ENCODE measurements at regions not wholly inside any gene's neighbourhood (a gene's known extent, or its start where the extent isn't known, plus 50 kb on each side); places are given as distances from the start of the nearest gene placed in this dataset.
"Not testable (repeated sequence)": the region's sequence is repeated elsewhere in the genome, so short reads cannot be mapped to it uniquely, and the experiment has no call there.

GRCh38 chr9:40999952-41000700, 128.4 kb downstream of the FOXD4L6 start:
- H3K4me3 ChIP-seq (ENCODE audit: low read length in 2 of 2); H3K9me3 ChIP-seq (ENCODE audit: control insufficient read depth in 2 of 2, low read length in 2 of 2); H3K36me3 ChIP-seq (ENCODE audit: control insufficient read depth in 2 of 2, insufficient read depth in 2 of 2, low read length in 2 of 2); H3K9ac ChIP-seq (ENCODE audit: low read length in 2 of 2); H3K4me1 ChIP-seq (ENCODE audit: control insufficient read depth, insufficient read depth, low read length); H3K27ac ChIP-seq (ENCODE audit: low read length); H3K27me3 ChIP-seq (ENCODE audit: control insufficient read depth in 1 of 2, insufficient read depth in 2 of 2, low read length in 2 of 2): not testable (repeated sequence)

- not testable (repeated sequence) for H3K36me3 ChIP-seq (ENCODE audit: control insufficient read depth in 2 of 2, insufficient read depth in 2 of 2, low read length in 2 of 2); H3K4me3 ChIP-seq (ENCODE audit: low read length in 2 of 2); H3K9me3 ChIP-seq (ENCODE audit: control insufficient read depth in 2 of 2, low read length in 2 of 2); H3K9ac ChIP-seq (ENCODE audit: low read length in 2 of 2); H3K27ac ChIP-seq (ENCODE audit: low read length); H3K27me3 ChIP-seq (ENCODE audit: control insufficient read depth in 1 of 2, insufficient read depth in 2 of 2, low read length in 2 of 2)
- H3K4me1 ChIP-seq (ENCODE audit: control insufficient read depth, insufficient read depth, low read length) = peaks cover 14% of the 10 kb centered on the region
These were observed 133.0 kb downstream of the FOXD4L6 start for GRCh38 chr9:40995490-40995889.

- H3K4me3 ChIP-seq (ENCODE audit: low read length in 2 of 2) = not testable (repeated sequence)
- H3K4me1 ChIP-seq (ENCODE audit: control insufficient read depth, insufficient read depth, low read length) = peaks cover 14% of the 10 kb centered on the region
These were observed 134.6 kb downstream of the FOXD4L6 start for GRCh38 chr9:40993842-40994241.

GRCh38 chr9:40993375-40993774, 135.1 kb downstream of the FOXD4L6 start:
- Histone ChIP-seq H3K4me3 (ENCODE audit: low read length in 2 of 2) (peak overlapping the region in 1 of 2 donors; percentile 95), H3K4me1 (ENCODE audit: control insufficient read depth, insufficient read depth, low read length) (peaks cover 14% of the 10 kb centered on the region)
- H3K27ac ChIP-seq (ENCODE audit: low read length) = not testable (repeated sequence)

More at GRCh38 chr9:40993842-40994241, 134.6 kb downstream of the FOXD4L6 start:
- H3K36me3 ChIP-seq (ENCODE audit: control insufficient read depth in 2 of 2, insufficient read depth in 2 of 2, low read length in 2 of 2); H3K9me3 ChIP-seq (ENCODE audit: control insufficient read depth in 2 of 2, low read length in 2 of 2); H3K27ac ChIP-seq (ENCODE audit: low read length); H3K9ac ChIP-seq (ENCODE audit: low read length in 2 of 2); H3K27me3 ChIP-seq (ENCODE audit: control insufficient read depth in 1 of 2, insufficient read depth in 2 of 2, low read length in 2 of 2): not testable (repeated sequence)

GRCh38 chr9:40992472-40992821, 136.0 kb downstream of the FOXD4L6 start:
- H3K9me3 ChIP-seq (ENCODE audit: control insufficient read depth in 2 of 2, low read length in 2 of 2); H3K36me3 ChIP-seq (ENCODE audit: control insufficient read depth in 2 of 2, insufficient read depth in 2 of 2, low read length in 2 of 2); H3K27me3 ChIP-seq (ENCODE audit: control insufficient read depth in 1 of 2, insufficient read depth in 2 of 2, low read length in 2 of 2): not testable (repeated sequence)
- Histone ChIP-seq H3K4me3 (ENCODE audit: low read length in 2 of 2) (peak overlapping the region; percentile 87 to 95), H3K9ac (ENCODE audit: low read length in 2 of 2) (peak overlapping the region; percentile 85 to 94), H3K27ac (ENCODE audit: low read length) (peak overlapping the region; percentile 91), H3K4me1 (ENCODE audit: control insufficient read depth, insufficient read depth, low read length) (peaks cover 14% of the 10 kb centered on the region)

More at GRCh38 chr9:40993375-40993774, 135.1 kb downstream of the FOXD4L6 start:
- not testable (repeated sequence) for H3K9ac ChIP-seq (ENCODE audit: low read length in 2 of 2); H3K36me3 ChIP-seq (ENCODE audit: control insufficient read depth in 2 of 2, insufficient read depth in 2 of 2, low read length in 2 of 2); H3K9me3 ChIP-seq (ENCODE audit: control insufficient read depth in 2 of 2, low read length in 2 of 2); H3K27me3 ChIP-seq (ENCODE audit: control insufficient read depth in 1 of 2, insufficient read depth in 2 of 2, low read length in 2 of 2)

- H3K36me3 ChIP-seq (ENCODE audit: control insufficient read depth in 2 of 2, insufficient read depth in 2 of 2, low read length in 2 of 2); H3K27me3 ChIP-seq (ENCODE audit: control insufficient read depth in 1 of 2, insufficient read depth in 2 of 2, low read length in 2 of 2); H3K9me3 ChIP-seq (ENCODE audit: control insufficient read depth in 2 of 2, low read length in 2 of 2): not testable (repeated sequence)
- Histone ChIP-seq H3K9ac (ENCODE audit: low read length in 2 of 2) (peak overlapping the region; percentile 85 to 94), H3K4me1 (ENCODE audit: control insufficient read depth, insufficient read depth, low read length) (peaks cover 14% of the 10 kb centered on the region), H3K4me3 (ENCODE audit: low read length in 2 of 2) (peak overlapping the region; percentile 87 to 95), H3K27ac (ENCODE audit: low read length) (peak overlapping the region; percentile 91)
These were observed 136.6 kb downstream of the FOXD4L6 start for GRCh38 chr9:40991741-40992471.

- Histone ChIP-seq H3K27ac (ENCODE audit: low read length) (peak overlapping the region; percentile 91), H3K4me3 (ENCODE audit: low read length in 2 of 2) (peak overlapping the region; percentile 84 to 95), H3K4me1 (ENCODE audit: control insufficient read depth, insufficient read depth, low read length) (peaks cover 14% of the 10 kb centered on the region), H3K9ac (ENCODE audit: low read length in 2 of 2) (peak overlapping the region; percentile 85 to 93)
- not testable (repeated sequence) for H3K36me3 ChIP-seq (ENCODE audit: control insufficient read depth in 2 of 2, insufficient read depth in 2 of 2, low read length in 2 of 2); H3K27me3 ChIP-seq (ENCODE audit: control insufficient read depth in 1 of 2, insufficient read depth in 2 of 2, low read length in 2 of 2); H3K9me3 ChIP-seq (ENCODE audit: control insufficient read depth in 2 of 2, low read length in 2 of 2)
These were observed 137.3 kb downstream of the FOXD4L6 start for GRCh38 chr9:40991100-40991740.

GRCh38 chr9:40986332-40986731, 142.1 kb downstream of the FOXD4L6 start:
- H3K27me3 ChIP-seq (ENCODE audit: control insufficient read depth in 1 of 2, insufficient read depth in 2 of 2, low read length in 2 of 2); H3K9me3 ChIP-seq (ENCODE audit: control insufficient read depth in 2 of 2, low read length in 2 of 2); H3K4me3 ChIP-seq (ENCODE audit: low read length in 2 of 2); H3K27ac ChIP-seq (ENCODE audit: low read length); H3K9ac ChIP-seq (ENCODE audit: low read length in 2 of 2); H3K36me3 ChIP-seq (ENCODE audit: control insufficient read depth in 2 of 2, insufficient read depth in 2 of 2, low read length in 2 of 2); H3K4me1 ChIP-seq (ENCODE audit: control insufficient read depth, insufficient read depth, low read length): not testable (repeated sequence)

GRCh38 chr9:40975351-40975750, 153.1 kb downstream of the FOXD4L6 start:
- H3K36me3 ChIP-seq (ENCODE audit: control insufficient read depth in 2 of 2, insufficient read depth in 2 of 2, low read length in 2 of 2); H3K27ac ChIP-seq (ENCODE audit: low read length); H3K4me1 ChIP-seq (ENCODE audit: control insufficient read depth, insufficient read depth, low read length); H3K4me3 ChIP-seq (ENCODE audit: low read length in 2 of 2); H3K9ac ChIP-seq (ENCODE audit: low read length in 2 of 2); H3K27me3 ChIP-seq (ENCODE audit: control insufficient read depth in 1 of 2, insufficient read depth in 2 of 2, low read length in 2 of 2); H3K9me3 ChIP-seq (ENCODE audit: control insufficient read depth in 2 of 2, low read length in 2 of 2): not testable (repeated sequence)

- H3K9ac ChIP-seq (ENCODE audit: low read length in 2 of 2); H3K36me3 ChIP-seq (ENCODE audit: control insufficient read depth in 2 of 2, insufficient read depth in 2 of 2, low read length in 2 of 2); H3K27me3 ChIP-seq (ENCODE audit: control insufficient read depth in 1 of 2, insufficient read depth in 2 of 2, low read length in 2 of 2); H3K9me3 ChIP-seq (ENCODE audit: control insufficient read depth in 2 of 2, low read length in 2 of 2); H3K4me3 ChIP-seq (ENCODE audit: low read length in 2 of 2); H3K4me1 ChIP-seq (ENCODE audit: control insufficient read depth, insufficient read depth, low read length); H3K27ac ChIP-seq (ENCODE audit: low read length): not testable (repeated sequence)
These were observed 153.6 kb downstream of the FOXD4L6 start for GRCh38 chr9:40974912-40975311.

GRCh38 chr9:40971773-40972172, 156.7 kb downstream of the FOXD4L6 start:
- not testable (repeated sequence) for H3K27me3 ChIP-seq (ENCODE audit: control insufficient read depth in 1 of 2, insufficient read depth in 2 of 2, low read length in 2 of 2); H3K36me3 ChIP-seq (ENCODE audit: control insufficient read depth in 2 of 2, insufficient read depth in 2 of 2, low read length in 2 of 2)

More at GRCh38 chr9:40971773-40972172, 156.7 kb downstream of the FOXD4L6 start:
- H3K9ac ChIP-seq (ENCODE audit: low read length in 2 of 2); H3K27ac ChIP-seq (ENCODE audit: low read length); H3K4me1 ChIP-seq (ENCODE audit: control insufficient read depth, insufficient read depth, low read length); H3K9me3 ChIP-seq (ENCODE audit: control insufficient read depth in 2 of 2, low read length in 2 of 2); H3K4me3 ChIP-seq (ENCODE audit: low read length in 2 of 2): not testable (repeated sequence)

Measured in stomach smooth muscle (tissue), 2 donors.